ENCODE measurements at regions not wholly inside any gene's neighbourhood (a gene's known extent, or its start where the extent isn't known, plus 50 kb on each side); places are given as distances from the start of the nearest gene placed in this dataset.

- no peak overlapping the region for H3K9ac ChIP-seq (ENCODE audit: insufficient read depth in 1 of 2, low read length in 2 of 2)
- 64 to 70% methylated on average over 2 of the region's 2 CpGs for WGBS, 2 donors
These were observed 556.9 kb downstream of the DNAJB9 start for GRCh38 chr7:109126404-109127050.

GRCh38 chr7:109127145-109127544 lies 557.5 kb downstream of the DNAJB9 start:
- Histone ChIP-seq H3K27me3 (ENCODE audit: control insufficient read depth in 3 of 3, insufficient read depth in 3 of 3, low read length in 2 of 3) (no peaks in the 10 kb centered on the region), H3K9me3 (ENCODE audit: control insufficient read depth in 4 of 4, insufficient read depth in 3 of 4, low read length in 3 of 4) (no peaks in the 10 kb centered on the region), H3K36me3 (ENCODE audit: control insufficient read depth in 4 of 4, insufficient read depth in 4 of 4, low read length in 4 of 4) (no peaks in the 10 kb centered on the region), H3K27ac (ENCODE audit: low read depth in 1 of 2, low read length in 1 of 2) (no peak overlapping the region), H3K9ac (ENCODE audit: insufficient read depth in 1 of 2, low read length in 2 of 2) (no peak overlapping the region), H3K4me1 (ENCODE audit: control insufficient read depth in 5 of 5, insufficient read depth in 5 of 5, low read length in 5 of 5) (peaks cover 0 to 3% (median 0%) of the 10 kb centered on the region in 5 donors), H3K4me3 (no peak overlapping the region)
- WGBS, 2 donors: 85 to 86% methylated on average over 1 of the region's 1 CpG
- no peak for DNase-seq
- no peak for TF ChIP-seq CTCF (IDR thresholded peaks at IDR 0.05; ENCODE audit: control extremely low read depth, extremely low read depth)
- no peak for ATAC-seq (ENCODE audit: insufficient read depth, low FRiP score)

More at GRCh38 chr7:109126404-109127050, 556.9 kb downstream of the DNAJB9 start:
- H3K36me3 ChIP-seq (ENCODE audit: control insufficient read depth in 4 of 4, insufficient read depth in 4 of 4, low read length in 4 of 4): no peaks in the 10 kb centered on the region
- no peak overlapping the region for H3K27ac ChIP-seq (ENCODE audit: low read depth in 1 of 2, low read length in 1 of 2)
- H3K4me1 ChIP-seq (ENCODE audit: control insufficient read depth in 5 of 5, insufficient read depth in 5 of 5, low read length in 5 of 5): peaks cover 0 to 6% (median 0%) of the 10 kb centered on the region in 5 donors
- ATAC-seq (ENCODE audit: insufficient read depth, low FRiP score) (no peak), DNase-seq (no peak)
- no peaks in the 10 kb centered on the region for H3K9me3 ChIP-seq (ENCODE audit: control insufficient read depth in 4 of 4, insufficient read depth in 3 of 4, low read length in 3 of 4)
- TF ChIP-seq CTCF (IDR thresholded peaks at IDR 0.05; ENCODE audit: control extremely low read depth, extremely low read depth): no peak
- no peak overlapping the region for H3K4me3 ChIP-seq
- no peaks in the 10 kb centered on the region for H3K27me3 ChIP-seq (ENCODE audit: control insufficient read depth in 3 of 3, insufficient read depth in 3 of 3, low read length in 2 of 3)

GRCh38 chr7:109131141-109131540 lies 561.5 kb downstream of the DNAJB9 start:
- H3K9me3 ChIP-seq (ENCODE audit: control insufficient read depth in 4 of 4, insufficient read depth in 3 of 4, low read length in 3 of 4): peaks cover 0 to 9% (median 4%) of the 10 kb centered on the region in 4 donors
- DNase-seq: no peak
- WGBS, 2 donors: 30 to 43% methylated on average over 1 of the region's 1 CpG
- no peaks in the 10 kb centered on the region for H3K27me3 ChIP-seq (ENCODE audit: control insufficient read depth in 3 of 3, insufficient read depth in 3 of 3, low read length in 2 of 3)
- no peaks in the 10 kb centered on the region for H3K36me3 ChIP-seq (ENCODE audit: control insufficient read depth in 4 of 4, insufficient read depth in 4 of 4, low read length in 4 of 4)
- H3K4me1 ChIP-seq (ENCODE audit: control insufficient read depth in 5 of 5, insufficient read depth in 5 of 5, low read length in 5 of 5): no peaks in the 10 kb centered on the region
- no peak overlapping the region for H3K9ac ChIP-seq (ENCODE audit: insufficient read depth in 1 of 2, low read length in 2 of 2)
- no peak overlapping the region for H3K27ac ChIP-seq (ENCODE audit: low read depth in 1 of 2, low read length in 1 of 2)
- no peak for TF ChIP-seq CTCF (IDR thresholded peaks at IDR 0.05; ENCODE audit: control extremely low read depth, extremely low read depth)
- H3K4me3 ChIP-seq: no peak overlapping the region
- ATAC-seq (ENCODE audit: insufficient read depth, low FRiP score): no peak

GRCh38 chr7:109136893-109137292 lies 567.2 kb downstream of the DNAJB9 start:
- DNase-seq: no peak
- WGBS, 2 donors: 90% methylated on average over 3 of the region's 3 CpGs
- Histone ChIP-seq H3K4me1 (ENCODE audit: control insufficient read depth in 5 of 5, insufficient read depth in 5 of 5, low read length in 5 of 5) (no peaks in the 10 kb centered on the region), H3K36me3 (ENCODE audit: control insufficient read depth in 4 of 4, insufficient read depth in 4 of 4, low read length in 4 of 4) (no peaks in the 10 kb centered on the region), H3K9ac (ENCODE audit: insufficient read depth in 1 of 2, low read length in 2 of 2) (no peak overlapping the region), H3K4me3 (no peak overlapping the region), H3K27me3 (ENCODE audit: control insufficient read depth in 3 of 3, insufficient read depth in 3 of 3, low read length in 2 of 3) (no peaks in the 10 kb centered on the region), H3K9me3 (ENCODE audit: control insufficient read depth in 4 of 4, insufficient read depth in 3 of 4, low read length in 3 of 4) (peaks cover 0 to 9% (median 4%) of the 10 kb centered on the region in 4 donors), H3K27ac (ENCODE audit: low read depth in 1 of 2, low read length in 1 of 2) (no peak overlapping the region)
- ATAC-seq (ENCODE audit: insufficient read depth, low FRiP score): no peak
- TF ChIP-seq CTCF (IDR thresholded peaks at IDR 0.05; ENCODE audit: control extremely low read depth, extremely low read depth): no peak
